GM19023 (cell line): ENCODE measurements at regions not wholly inside any gene's neighbourhood (a gene's known extent, or its start where the extent isn't known, plus 50 kb on each side); places are given as distances from the start of the nearest gene placed in this dataset.

ENCODE experiments used
- ATAC-seq: cut with Tn5 transposase; IDR thresholded peaks from one replicate; pipeline ENCODE4 v1.9.1; 2021; ENCODE audit warnings: mild to moderate bottlenecking, moderate library complexity; ENCODE audit not compliant: unreplicated experiment

DNA sequence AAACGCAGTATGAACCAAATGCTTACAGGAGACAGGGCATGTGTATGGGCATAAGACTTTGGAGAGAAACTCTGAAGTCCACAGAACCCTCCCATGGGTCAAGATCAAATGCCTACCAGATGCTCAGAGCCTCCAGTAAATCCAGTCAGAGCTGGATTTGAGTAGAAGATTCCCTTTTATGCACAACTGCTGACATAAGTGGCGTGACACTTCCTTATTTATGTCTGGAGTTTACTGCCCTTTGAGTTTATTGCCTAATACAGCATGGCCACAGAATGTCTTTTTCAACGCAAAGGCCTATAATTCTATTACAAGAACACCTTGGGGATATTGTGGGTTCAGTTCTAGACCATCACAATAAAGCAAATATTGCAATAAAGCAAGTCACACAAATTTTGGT, 220.0 kb upstream of the FOXQ1 start:
- ATAC-seq, result no peak

DNA sequence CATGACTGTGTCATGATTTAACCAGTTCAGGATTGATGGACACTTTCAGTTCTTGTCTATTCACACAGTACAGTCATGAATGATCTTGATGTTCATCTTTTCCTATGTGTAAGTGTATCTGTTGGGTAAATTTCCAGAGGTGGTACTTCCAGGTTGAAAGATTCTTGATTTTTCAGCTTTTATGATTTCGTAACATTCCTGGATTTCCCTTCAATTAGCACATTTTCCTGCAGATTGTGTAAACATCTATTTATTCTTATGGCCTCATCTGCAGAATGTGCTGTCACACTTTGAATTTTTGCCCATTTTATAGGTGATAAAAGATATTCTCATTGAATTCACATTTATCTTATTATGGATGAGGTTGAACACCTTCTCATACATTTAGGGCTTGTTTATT, 222.0 kb upstream of the FOXQ1 start:
- no peak for ATAC-seq

GRCh38 chr6:1088492-1089001, 223.4 kb upstream of the FOXQ1 start:
- ATAC-seq, result no peak

- ATAC-seq, result no peak
These were observed 224.6 kb upstream of the FOXQ1 start for GRCh38 chr6:1087154-1087843.

DNA sequence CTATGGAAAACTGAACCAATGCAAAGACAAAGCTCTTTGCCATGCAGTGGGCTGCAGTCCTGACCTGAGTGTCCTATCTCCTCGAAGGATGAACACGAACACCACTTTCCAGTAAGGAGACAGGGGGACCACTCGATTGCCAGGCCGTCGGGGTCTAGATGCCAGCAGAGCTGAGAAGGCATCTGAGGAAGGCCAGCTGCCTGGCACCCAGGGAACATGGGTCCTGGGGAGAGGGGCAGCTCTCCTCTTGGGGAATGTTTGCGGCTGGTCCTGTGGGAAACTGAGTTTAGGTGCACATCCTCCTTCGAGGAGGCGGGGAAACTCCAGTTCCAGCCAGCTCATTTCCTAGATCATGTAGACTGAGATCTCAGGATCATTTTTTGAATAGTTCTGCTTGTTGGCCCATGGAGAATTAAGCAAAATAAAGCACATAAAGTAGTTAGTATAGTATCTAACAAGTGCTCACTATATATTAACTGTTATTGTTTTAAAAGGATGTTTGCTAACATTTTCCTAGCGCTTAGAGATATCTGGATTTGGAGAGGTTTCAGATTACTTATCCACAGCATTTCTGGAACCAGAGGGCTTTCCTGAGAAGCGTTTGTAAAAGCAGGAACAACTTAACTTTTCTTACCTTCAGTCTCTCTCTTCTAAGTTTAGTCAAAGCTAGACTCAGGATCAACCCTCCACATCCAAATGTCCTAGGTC, 225.3 kb upstream of the FOXQ1 start:
- no peak for ATAC-seq

- no peak for ATAC-seq
These were observed 229.5 kb upstream of the FOXQ1 start for GRCh38 chr6:1082285-1082935.

- no peak for ATAC-seq
These were observed 230.2 kb upstream of the FOXQ1 start for GRCh38 chr6:1081551-1082284.

- ATAC-seq, result no peak
These were observed 231.2 kb upstream of the FOXQ1 start for GRCh38 chr6:1080453-1081337.

GRCh38 chr6:1079525-1079924, 232.4 kb upstream of the FOXQ1 start:
- no peak for ATAC-seq

DNA sequence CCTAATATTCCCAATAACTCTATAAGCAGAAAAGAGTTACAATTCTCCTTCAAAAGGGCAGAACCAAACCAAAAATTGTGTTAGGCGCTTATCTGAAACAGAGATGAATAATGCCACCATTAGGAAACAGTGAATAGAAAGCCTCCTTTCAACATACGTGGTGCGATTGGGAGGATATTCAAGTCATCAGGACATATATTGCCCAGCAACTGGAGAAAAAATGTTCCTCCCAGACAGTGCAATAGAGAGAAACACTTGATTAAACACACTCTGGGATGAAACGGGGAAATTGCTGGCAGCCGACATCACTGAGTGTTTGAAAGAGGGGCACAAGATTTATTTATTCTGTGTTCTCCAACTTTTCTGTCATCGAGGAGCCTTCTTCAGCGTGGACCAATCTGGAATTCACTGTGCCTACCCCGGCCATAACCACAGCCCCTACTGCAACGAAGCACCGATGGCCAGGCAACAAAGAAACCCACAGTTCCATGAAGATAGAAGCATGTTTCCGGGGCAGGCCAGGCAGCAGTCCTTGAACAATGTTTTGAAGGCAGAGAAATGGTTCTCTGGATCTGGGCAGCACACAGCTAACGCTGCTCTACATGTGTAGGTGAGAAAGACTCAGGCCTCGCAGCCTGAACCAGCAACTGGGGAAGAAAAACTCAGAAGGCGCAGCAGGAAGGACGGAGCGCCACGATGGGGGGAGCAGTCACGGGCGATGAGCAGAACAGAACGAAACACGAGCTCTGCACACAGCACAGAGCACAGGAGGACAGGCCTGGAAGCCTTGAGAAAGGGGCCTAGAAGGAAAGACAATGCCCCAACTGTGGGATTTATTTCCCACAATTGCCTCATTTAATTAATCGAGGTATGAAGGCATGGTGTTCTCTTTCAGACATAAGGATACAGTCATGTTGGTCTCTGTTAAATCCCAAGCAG, 234.2 kb upstream of the FOXQ1 start:
- no peak for ATAC-seq

DNA sequence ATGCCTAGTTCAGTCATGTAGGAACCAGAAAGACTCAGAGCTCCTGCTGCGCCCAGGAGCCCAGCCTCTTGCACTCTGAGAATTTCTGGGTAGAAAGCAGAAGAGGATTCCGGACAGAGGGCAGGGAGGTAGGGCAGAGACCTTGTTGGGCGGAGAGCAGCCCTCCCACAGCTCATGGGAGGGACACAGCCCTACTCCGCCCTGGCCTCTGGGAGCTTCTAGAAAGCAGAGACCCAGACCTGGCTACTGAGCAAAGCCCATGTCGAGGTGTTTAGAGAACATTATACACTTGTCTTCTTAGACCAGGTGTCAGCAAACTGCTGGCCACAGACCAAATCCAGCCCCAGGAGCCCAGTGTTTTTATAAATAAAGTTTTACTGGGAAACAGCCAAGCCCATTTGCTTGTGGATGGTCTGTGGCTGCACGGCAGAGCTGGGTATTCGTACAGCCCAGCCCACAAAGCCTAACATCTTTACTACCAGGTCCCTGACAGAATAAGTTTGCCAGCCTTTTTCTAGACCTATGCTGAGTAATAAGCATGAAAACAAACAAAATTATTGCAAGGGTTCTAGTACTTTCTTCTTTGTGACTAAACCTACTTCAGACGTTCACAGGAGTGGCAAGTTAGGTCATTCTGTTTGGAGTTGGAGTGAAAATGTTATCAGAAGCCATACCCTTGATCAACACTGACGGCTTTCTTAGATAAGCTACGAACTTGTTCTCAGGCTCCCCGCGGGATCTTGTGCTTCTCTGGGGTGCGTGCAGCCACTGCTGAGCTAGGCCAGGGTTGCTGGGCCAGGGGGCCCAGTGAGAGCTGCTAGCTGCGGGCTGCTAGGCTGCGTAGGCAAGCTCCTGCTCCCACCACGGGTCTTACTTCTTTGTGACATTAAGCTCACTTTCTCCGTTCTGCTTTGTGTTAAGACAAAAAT, 235.1 kb upstream of the FOXQ1 start:
- ATAC-seq, result no peak

DNA sequence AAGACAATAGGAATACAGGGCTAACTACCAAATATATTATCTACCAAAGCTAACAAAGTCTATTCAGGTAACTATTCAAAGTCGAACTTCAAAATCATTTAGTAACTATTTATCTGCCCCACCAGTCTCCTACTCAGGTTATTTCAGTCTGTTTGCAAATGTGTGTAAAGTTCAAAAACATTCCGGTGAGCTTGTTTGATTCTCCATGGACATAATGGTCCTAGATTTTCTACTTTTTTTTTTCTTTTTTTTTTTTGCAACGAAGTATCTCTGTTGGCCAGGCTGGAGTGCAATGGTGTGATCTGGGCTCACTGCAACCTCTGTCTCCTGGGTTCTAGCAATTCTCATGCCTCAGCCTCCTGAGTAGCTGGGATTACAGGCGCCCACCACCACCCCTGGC, 236.0 kb upstream of the FOXQ1 start:
- ATAC-seq, result no peak

GRCh38 chr6:1075444-1075843, 236.5 kb upstream of the FOXQ1 start:
- ATAC-seq, result no peak

DNA sequence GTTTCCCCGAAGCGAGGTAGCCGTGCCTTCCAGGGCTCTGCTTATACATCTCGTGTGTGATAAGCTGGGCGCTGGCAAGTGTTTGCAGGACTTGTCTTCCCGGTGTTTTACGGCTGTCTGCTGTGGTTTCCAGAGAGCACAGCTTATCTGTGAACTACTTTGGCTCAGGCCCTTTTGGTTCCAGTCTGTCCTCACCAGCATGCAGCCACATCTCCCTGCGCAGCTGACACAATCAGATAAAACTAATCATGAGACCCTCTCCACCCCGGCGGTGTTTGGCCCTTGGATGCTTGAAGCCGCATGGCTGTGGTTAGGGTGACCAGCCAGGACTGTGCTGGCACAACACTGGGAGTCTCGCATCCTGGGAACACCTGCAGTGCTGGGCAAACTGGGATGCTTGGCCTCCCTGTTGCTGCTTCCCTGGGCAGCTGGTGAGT, 241.8 kb upstream of the FOXQ1 start:
- ATAC-seq, result no peak

DNA sequence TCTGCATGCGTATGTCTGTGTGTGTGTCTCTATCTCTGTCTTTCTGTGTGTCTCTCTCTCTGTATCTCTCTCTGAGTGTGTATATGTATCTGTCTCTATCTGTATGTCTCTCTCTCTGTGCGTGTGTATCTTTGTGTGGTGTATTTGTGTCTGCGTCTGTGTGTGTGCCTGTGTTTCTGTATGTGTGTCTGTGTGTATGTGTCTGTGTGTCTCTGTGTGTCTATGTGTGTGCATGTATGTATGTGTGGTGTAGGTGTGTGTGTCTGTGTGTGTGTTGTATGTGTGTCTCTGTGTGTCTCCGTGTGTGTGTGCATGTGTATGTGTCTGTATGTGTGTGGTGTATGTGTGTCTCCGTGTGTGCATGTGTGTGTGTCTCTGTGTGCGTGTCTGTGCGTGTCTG, 243.0 kb upstream of the FOXQ1 start:
- no peak for ATAC-seq

- ATAC-seq, result no peak
These were observed 243.8 kb upstream of the FOXQ1 start for GRCh38 chr6:1068068-1068467.

DNA sequence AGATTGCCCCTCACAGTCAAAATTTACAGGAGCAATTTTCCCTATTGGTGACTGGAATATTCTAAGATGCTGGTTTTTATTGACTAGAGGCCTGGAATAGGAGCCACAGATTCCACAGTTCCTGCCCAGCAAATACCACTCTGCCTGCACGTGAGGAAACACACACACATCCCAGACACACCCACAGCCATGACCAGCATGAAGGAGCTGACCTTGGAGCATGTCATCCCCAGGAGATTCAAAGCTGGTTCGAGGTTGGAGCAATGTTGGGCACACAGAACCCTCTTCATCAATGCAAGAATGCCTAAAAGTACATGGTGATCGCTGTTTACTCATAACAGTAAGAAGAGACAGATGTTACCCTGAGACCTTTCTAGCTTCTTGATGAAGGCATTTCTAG, 244.6 kb upstream of the FOXQ1 start:
- ATAC-seq, result no peak

- no peak for ATAC-seq
These were observed 245.3 kb upstream of the FOXQ1 start for GRCh38 chr6:1066449-1067090.
